Hepatocyte (in vitro differentiated cells): ENCODE measurements at regions not wholly inside any gene's neighbourhood (a gene's known extent, or its start where the extent isn't known, plus 50 kb on each side); places are given as distances from the start of the nearest gene placed in this dataset.
"Not testable (repeated sequence)": the region's sequence is repeated elsewhere in the genome, so short reads cannot be mapped to it uniquely, and the experiment has no call there.

Experiments used
- DNase-seq: peaks from one replicate; pipeline ENCODE4 v3.0.0-alpha.2; 2016; ENCODE audit warnings: low spot score
- H2AFZ ChIP-seq: fragments of 200-600 bp; sonication (generic); 2 replicates; pipeline ENCODE4 v1.6.0; 2016; ENCODE audit warnings: antibody characterized with exemption, mild to moderate bottlenecking
- H3K27ac ChIP-seq: fragments of 200-600 bp; sonication (generic); 2 replicates; pipeline ENCODE4 v1.5.1; 2016; ENCODE audit warnings: mild to moderate bottlenecking
- H3K27me3 ChIP-seq: fragments of 200-600 bp; sonication (generic); 2 replicates; pipeline ENCODE4 v1.6.1; 2016
- H3K36me3 ChIP-seq: fragments of 200-600 bp; sonication (generic); replicated peaks from 2 replicates; pipeline ENCODE4 v1.5.1; 2016; ENCODE audit warnings: low read depth; ENCODE audit not compliant: insufficient read depth
- H3K4me1 ChIP-seq: fragments of 200-600 bp; sonication (generic); 2 replicates; pipeline ENCODE4 v1.5.1; 2016; ENCODE audit warnings: mild to moderate bottlenecking, moderate library complexity; ENCODE audit not compliant: insufficient read depth
- H3K4me2 ChIP-seq: fragments of 200-600 bp; sonication (generic); 2 replicates; pipeline ENCODE4 v1.6.0; 2016
- H3K4me3 ChIP-seq: fragments of 200-600 bp; sonication (generic); 2 replicates; pipeline ENCODE4 v1.5.1; 2016; ENCODE audit warnings: mild to moderate bottlenecking
- H3K79me2 ChIP-seq: fragments of 200-600 bp; sonication (generic); 2 replicates; pipeline ENCODE4 v1.6.0; 2017; ENCODE audit warnings: mild to moderate bottlenecking
- H3K9me2 ChIP-seq: fragments of 200-600 bp; sonication (generic); replicated peaks from 2 replicates; pipeline ENCODE4 v1.6.0; 2017; ENCODE audit warnings: mild to moderate bottlenecking; ENCODE audit not compliant: insufficient read depth
- H3K9me3 ChIP-seq: fragments of 200-600 bp; sonication (generic); 2 replicates; pipeline ENCODE4 v1.5.1; 2016; ENCODE audit warnings: low read depth, mild to moderate bottlenecking
- H4K20me1 ChIP-seq: fragments of 200-600 bp; sonication (generic); 2 replicates; pipeline ENCODE4 v1.6.0; 2016; ENCODE audit warnings: mild to moderate bottlenecking; ENCODE audit not compliant: insufficient read depth, poor library complexity, severe bottlenecking
- EZH2 ChIP-seq: fragments of 200-600 bp; sonication (generic); IDR thresholded peaks from 2 replicates; pipeline ENCODE4 v1.6.1; 2016; ENCODE audit warnings: antibody characterized with exemption, mild to moderate bottlenecking, borderline replicate concordance
- EZH2phosphoT487 ChIP-seq: fragments of 200-600 bp; sonication (generic); IDR thresholded peaks from one replicate; pipeline ENCODE4 v1.6.1; 2018; ENCODE audit warnings: antibody characterized with exemption, mild to moderate bottlenecking, low read depth, moderate library complexity; ENCODE audit not compliant: unreplicated experiment, severe bottlenecking
- WGBS: methylation state at CpG from one replicate; pipeline ENCODE4 v1.1.6; 2016; ENCODE audit warnings: low lambda C conversion rate; ENCODE audit errors: missing lambda C conversion rate; 5-methylcytosine and 5-hydroxymethylcytosine counted together
- TF ChIP-seq, protein P1 (sequence below): fragments of 200-600 bp; sonication (generic); IDR thresholded peaks from 2 replicates; pipeline ENCODE4 v1.5.1; 2016; ENCODE audit warnings: antibody characterized with exemption, mild to moderate bottlenecking; ENCODE audit not compliant: poor library complexity

DNA sequence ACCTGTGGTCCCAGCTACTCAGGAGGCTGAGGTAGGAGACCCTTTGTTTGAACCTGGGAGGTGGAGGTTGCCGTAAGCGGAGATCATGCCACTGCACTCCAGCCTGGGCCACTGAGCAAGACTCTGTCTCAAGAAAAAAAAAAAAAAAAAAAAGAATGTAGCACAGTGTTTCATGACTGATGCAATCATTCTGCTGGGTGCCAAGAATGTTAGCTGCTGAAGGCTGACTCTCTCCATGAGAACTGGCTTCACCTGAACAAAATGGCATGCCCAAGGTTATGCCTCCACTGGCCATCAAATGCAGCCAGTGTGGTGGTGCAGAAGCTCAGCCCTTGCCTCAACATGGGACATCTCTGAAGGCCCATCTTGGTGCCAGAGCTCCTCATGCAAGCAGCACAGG lies 412.1 kb downstream of the ADAM29 start:
- Histone ChIP-seq H3K36me3 (no peaks in the 10 kb centered on the region), H3K4me2 (no peak overlapping the region), H3K9me3 (no peaks in the 10 kb centered on the region), H3K27me3 (no peaks in the 10 kb centered on the region), H4K20me1 (no peaks in the 10 kb centered on the region), H2AFZ (no peak overlapping the region), H3K4me1 (no peaks in the 10 kb centered on the region), H3K4me3 (no peak overlapping the region), H3K79me2 (no peaks in the 10 kb centered on the region), H3K27ac (no peak overlapping the region), H3K9me2 (peaks cover 3% of the 10 kb centered on the region)
- 100% methylated on average over 2 of the region's 2 CpGs for WGBS
- DNase-seq, result no peak
- TF ChIP-seq, protein P1, sequence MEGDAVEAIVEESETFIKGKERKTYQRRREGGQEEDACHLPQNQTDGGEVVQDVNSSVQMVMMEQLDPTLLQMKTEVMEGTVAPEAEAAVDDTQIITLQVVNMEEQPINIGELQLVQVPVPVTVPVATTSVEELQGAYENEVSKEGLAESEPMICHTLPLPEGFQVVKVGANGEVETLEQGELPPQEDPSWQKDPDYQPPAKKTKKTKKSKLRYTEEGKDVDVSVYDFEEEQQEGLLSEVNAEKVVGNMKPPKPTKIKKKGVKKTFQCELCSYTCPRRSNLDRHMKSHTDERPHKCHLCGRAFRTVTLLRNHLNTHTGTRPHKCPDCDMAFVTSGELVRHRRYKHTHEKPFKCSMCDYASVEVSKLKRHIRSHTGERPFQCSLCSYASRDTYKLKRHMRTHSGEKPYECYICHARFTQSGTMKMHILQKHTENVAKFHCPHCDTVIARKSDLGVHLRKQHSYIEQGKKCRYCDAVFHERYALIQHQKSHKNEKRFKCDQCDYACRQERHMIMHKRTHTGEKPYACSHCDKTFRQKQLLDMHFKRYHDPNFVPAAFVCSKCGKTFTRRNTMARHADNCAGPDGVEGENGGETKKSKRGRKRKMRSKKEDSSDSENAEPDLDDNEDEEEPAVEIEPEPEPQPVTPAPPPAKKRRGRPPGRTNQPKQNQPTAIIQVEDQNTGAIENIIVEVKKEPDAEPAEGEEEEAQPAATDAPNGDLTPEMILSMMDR, result no peak
- TF ChIP-seq EZH2phosphoT487 (no peak), EZH2 (no peak)

DNA sequence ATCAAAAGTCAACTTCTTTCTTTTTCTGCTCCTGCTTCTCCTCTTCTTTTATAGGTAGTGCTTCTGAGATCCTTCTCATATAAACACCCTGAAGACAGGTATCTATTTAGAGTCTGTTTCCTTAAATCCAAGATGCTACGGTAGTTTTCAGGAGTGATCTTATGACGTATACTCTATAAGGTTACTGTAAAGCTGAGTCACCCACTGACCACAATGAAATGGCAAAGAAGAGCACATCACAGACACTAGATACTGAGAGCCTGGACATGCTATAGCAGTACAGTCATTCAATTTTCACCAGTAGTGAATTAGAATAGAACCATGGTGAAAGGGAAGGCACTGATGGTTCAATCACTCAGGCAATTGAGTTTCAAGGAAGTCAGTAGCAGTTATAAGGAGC lies 412.5 kb downstream of the ADAM29 start:
- Histone ChIP-seq H3K9me3 (no peaks in the 10 kb centered on the region), H2AFZ (no peak overlapping the region), H3K36me3 (no peaks in the 10 kb centered on the region), H3K27ac (no peak overlapping the region), H3K4me3 (no peak overlapping the region), H3K79me2 (no peaks in the 10 kb centered on the region), H3K4me2 (no peak overlapping the region), H3K9me2 (peaks cover 3% of the 10 kb centered on the region), H4K20me1 (no peaks in the 10 kb centered on the region), H3K27me3 (no peaks in the 10 kb centered on the region), H3K4me1 (no peaks in the 10 kb centered on the region)
- DNase-seq, result no peak
- 87% methylated on average over 2 of the region's 2 CpGs for WGBS
- no peak for TF ChIP-seq EZH2phosphoT487
- TF ChIP-seq EZH2, result no peak
- TF ChIP-seq, protein P1, result no peak

DNA sequence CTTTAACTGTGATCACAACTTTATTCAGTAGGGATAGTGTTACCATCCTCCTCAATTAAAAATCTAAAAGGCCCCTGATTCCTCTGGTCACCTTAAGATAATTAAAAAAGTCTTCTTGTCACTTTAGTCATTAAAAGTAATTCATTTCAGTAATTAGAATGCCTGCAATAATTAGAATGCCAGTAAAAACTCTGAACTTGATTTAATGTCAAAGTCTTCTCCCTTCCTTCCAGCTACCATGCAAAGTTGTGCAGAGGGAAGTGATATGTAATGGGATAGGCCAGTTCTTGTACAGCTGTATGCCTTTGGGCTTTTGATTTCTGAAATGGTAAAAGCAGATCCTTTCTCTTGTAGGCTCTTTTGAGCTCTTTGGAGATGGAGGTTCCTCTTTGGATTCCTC lies 417.2 kb downstream of the ADAM29 start:
- Histone ChIP-seq H3K4me3 (no peak overlapping the region), H3K79me2 (no peaks in the 10 kb centered on the region), H3K4me1 (no peaks in the 10 kb centered on the region), H3K4me2 (no peak overlapping the region), H3K36me3 (no peaks in the 10 kb centered on the region), H3K9me3 (no peaks in the 10 kb centered on the region), H4K20me1 (no peaks in the 10 kb centered on the region), H3K9me2 (no peaks in the 10 kb centered on the region), H2AFZ (no peak overlapping the region), H3K27ac (no peak overlapping the region), H3K27me3 (no peaks in the 10 kb centered on the region)
- DNase-seq, result no peak
- TF ChIP-seq, protein P1, result no peak
- TF ChIP-seq EZH2 (no peak), EZH2phosphoT487 (no peak)

DNA sequence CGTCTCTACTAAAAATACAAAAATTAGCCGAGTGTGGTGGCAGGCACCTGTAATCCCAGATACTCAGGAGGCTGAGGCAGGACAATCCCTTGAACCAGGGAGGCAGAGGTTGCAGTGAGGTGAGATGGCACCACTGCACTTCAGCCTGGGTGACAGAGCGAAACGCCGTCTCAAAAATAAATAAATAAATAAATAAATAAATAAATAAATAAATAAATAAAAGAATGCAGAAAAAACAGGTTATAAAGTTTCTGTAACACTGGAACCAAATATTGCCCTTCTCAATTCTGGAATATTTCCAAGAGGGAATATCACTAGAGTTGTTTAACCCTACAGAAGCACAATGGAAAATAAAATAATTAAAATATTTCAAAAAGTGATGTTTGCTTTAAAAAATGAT lies 418.4 kb downstream of the ADAM29 start:
- not testable (repeated sequence) for H3K9me3 ChIP-seq, DNase-seq, H4K20me1 ChIP-seq, H3K4me3 ChIP-seq, H3K4me1 ChIP-seq, H3K27me3 ChIP-seq, H3K79me2 ChIP-seq, H3K9me2 ChIP-seq, H3K27ac ChIP-seq, H3K4me2 ChIP-seq, H3K36me3 ChIP-seq, H2AFZ ChIP-seq
- 97% methylated on average over 5 of the region's 5 CpGs for WGBS
